ENCODE measurements at regions not wholly inside any gene's neighbourhood (a gene's known extent, or its start where the extent isn't known, plus 50 kb on each side); places are given as distances from the start of the nearest gene placed in this dataset.

- no peaks in the 10 kb centered on the region for H3K4me1 ChIP-seq (ENCODE audit: control insufficient read depth, insufficient read depth, low read length)
- Mint-ChIP-seq H3K9me3 (no peaks in the 10 kb centered on the region), H3K27me3 (ENCODE audit: low read depth in 2 of 2) (peaks cover 3 to 11% of the 10 kb centered on the region in 2 donors), H3K4me1 (no peaks in the 10 kb centered on the region), H3K27ac (no peak overlapping the region), H3K4me3 (no peak overlapping the region), H3K36me3 (no peaks in the 10 kb centered on the region)
- DNase-seq (no peak), ATAC-seq (no peak)
- no peaks in the 10 kb centered on the region for H3K27me3 ChIP-seq (ENCODE audit: control insufficient read depth, insufficient read depth, low read length)
- H3K27ac ChIP-seq (ENCODE audit: low read length), result no peak overlapping the region
- 71% methylated on average over 3 of the region's 3 CpGs for WGBS (ENCODE audit: insufficient coverage)
- H3K36me3 ChIP-seq (ENCODE audit: control insufficient read depth, insufficient read depth, low read length), result no peaks in the 10 kb centered on the region
- no peaks in the 10 kb centered on the region for H3K9me3 ChIP-seq (ENCODE audit: control insufficient read depth, insufficient read depth, low read length)
- H3K4me3 ChIP-seq (ENCODE audit: low read length), result no peak overlapping the region
- intact Hi-C loops (cut with micrococcal nuclease), result no loop called here
- TF ChIP-seq CTCF (IDR thresholded peaks at IDR 0.05), result no peak
Observed at GRCh38 chr2:67856866-67857265, 205.9 kb downstream of the C1D start.

- ATAC-seq, result no peak
- 84% methylated on average over 4 of the region's 4 CpGs for WGBS (ENCODE audit: insufficient coverage)
- Mint-ChIP-seq H3K36me3 (no peaks in the 10 kb centered on the region), H3K27me3 (ENCODE audit: low read depth in 2 of 2) (peaks cover 3 to 7% of the 10 kb centered on the region in 2 donors), H3K9me3 (no peaks in the 10 kb centered on the region), H3K4me3 (no peak overlapping the region), H3K4me1 (no peaks in the 10 kb centered on the region), H3K27ac (no peak overlapping the region)
- H3K9me3 ChIP-seq (ENCODE audit: control insufficient read depth, insufficient read depth, low read length), result no peaks in the 10 kb centered on the region
- DNase-seq, result no peak
- H3K27ac ChIP-seq (ENCODE audit: low read length), result no peak overlapping the region
- no peak overlapping the region for H3K4me3 ChIP-seq (ENCODE audit: low read length)
- TF ChIP-seq CTCF (IDR thresholded peaks at IDR 0.05), result no peak
- no peaks in the 10 kb centered on the region for H3K27me3 ChIP-seq (ENCODE audit: control insufficient read depth, insufficient read depth, low read length)
- no peaks in the 10 kb centered on the region for H3K36me3 ChIP-seq (ENCODE audit: control insufficient read depth, insufficient read depth, low read length)
- no peaks in the 10 kb centered on the region for H3K4me1 ChIP-seq (ENCODE audit: control insufficient read depth, insufficient read depth, low read length)
- intact Hi-C loops (cut with micrococcal nuclease), result no loop called here
Observed at GRCh38 chr2:67857836-67858235, 205.0 kb downstream of the C1D start.

GRCh38 chr2:67858886-67859285 is 203.9 kb downstream of the C1D start:
- no peak for DNase-seq
- Histone ChIP-seq H3K9me3 (ENCODE audit: control insufficient read depth, insufficient read depth, low read length) (no peaks in the 10 kb centered on the region), H3K27me3 (ENCODE audit: control insufficient read depth, insufficient read depth, low read length) (no peaks in the 10 kb centered on the region), H3K36me3 (ENCODE audit: control insufficient read depth, insufficient read depth, low read length) (no peaks in the 10 kb centered on the region), H3K4me3 (ENCODE audit: low read length) (no peak overlapping the region), H3K4me1 (ENCODE audit: control insufficient read depth, insufficient read depth, low read length) (no peaks in the 10 kb centered on the region), H3K27ac (ENCODE audit: low read length) (no peak overlapping the region)
- no peak for TF ChIP-seq CTCF (IDR thresholded peaks at IDR 0.05)
- Mint-ChIP-seq H3K9me3 (no peaks in the 10 kb centered on the region), H3K4me1 (no peaks in the 10 kb centered on the region), H3K36me3 (no peaks in the 10 kb centered on the region), H3K4me3 (no peak overlapping the region), H3K27me3 (ENCODE audit: low read depth in 2 of 2) (peaks cover 3 to 6% of the 10 kb centered on the region in 2 donors), H3K27ac (no peak overlapping the region)
- ATAC-seq, result no peak
- WGBS (ENCODE audit: insufficient coverage), result 89% methylated on average over 2 of the region's 3 CpGs
- intact Hi-C loops (cut with micrococcal nuclease), result no loop called here

- no peak for DNase-seq
- Mint-ChIP-seq H3K4me3 (no peak overlapping the region), H3K9me3 (no peaks in the 10 kb centered on the region), H3K27me3 (ENCODE audit: low read depth in 2 of 2) (peaks cover 14 to 18% of the 10 kb centered on the region in 2 donors), H3K4me1 (no peaks in the 10 kb centered on the region), H3K27ac (no peak overlapping the region), H3K36me3 (no peaks in the 10 kb centered on the region)
- Histone ChIP-seq H3K4me1 (ENCODE audit: control insufficient read depth, insufficient read depth, low read length) (no peaks in the 10 kb centered on the region), H3K36me3 (ENCODE audit: control insufficient read depth, insufficient read depth, low read length) (no peaks in the 10 kb centered on the region), H3K9me3 (ENCODE audit: control insufficient read depth, insufficient read depth, low read length) (no peaks in the 10 kb centered on the region), H3K27ac (ENCODE audit: low read length) (no peak overlapping the region), H3K4me3 (ENCODE audit: low read length) (no peak overlapping the region), H3K27me3 (ENCODE audit: control insufficient read depth, insufficient read depth, low read length) (no peaks in the 10 kb centered on the region)
- ATAC-seq, result no peak
- intact Hi-C loops (cut with micrococcal nuclease), result no loop called here
- no peak for TF ChIP-seq CTCF (IDR thresholded peaks at IDR 0.05)
- 80% methylated on average over 3 of the region's 3 CpGs for WGBS (ENCODE audit: insufficient coverage)
Observed at GRCh38 chr2:67865917-67866316, 196.9 kb downstream of the C1D start.

All from natural killer cell (primary cell).